ENCODE measurements at regions not wholly inside any gene's neighbourhood (a gene's known extent, or its start where the extent isn't known, plus 50 kb on each side); places are given as distances from the start of the nearest gene placed in this dataset.
"Not testable (repeated sequence)": the region's sequence is repeated elsewhere in the genome, so short reads cannot be mapped to it uniquely, and the experiment has no call there.

DNA sequence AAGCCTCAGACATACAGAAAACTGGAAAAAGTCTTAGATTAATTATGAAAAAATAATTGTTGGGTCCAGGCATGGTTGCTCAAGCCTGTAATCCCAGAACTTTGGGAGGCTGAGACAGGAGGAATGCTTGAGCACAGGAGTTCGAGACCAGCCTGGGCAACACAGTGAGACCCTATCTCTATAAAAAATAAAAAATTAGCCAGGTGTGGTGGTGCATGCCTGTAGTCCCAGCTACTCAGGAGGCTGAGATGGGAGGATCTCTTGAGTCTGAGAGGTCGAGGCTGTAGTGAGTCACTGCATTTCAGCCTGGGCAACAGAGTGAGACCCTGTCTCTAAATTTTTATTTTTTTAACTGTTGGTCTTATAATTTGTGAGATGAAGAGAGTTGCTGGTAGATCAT is 90.6 kb upstream of the HMGA2 start:
- WGBS (ENCODE audit: insufficient coverage): 100% methylated on average over 2 of the region's 2 CpGs
- H3K36me3 ChIP-seq (ENCODE audit: control insufficient read depth in 4 of 4, insufficient read depth in 4 of 4, low read length in 3 of 4); H3K27ac ChIP-seq (ENCODE audit: insufficient read depth in 1 of 2, low read depth in 1 of 2, low read length in 2 of 2, poor library complexity in 1 of 2, severe bottlenecking in 2 of 2); CTCF ChIA-PET; DNase-seq; H3K4me1 ChIP-seq (ENCODE audit: control extremely low read depth in 1 of 4, control insufficient read depth in 4 of 4, insufficient read depth in 4 of 4, low read length in 3 of 4); POLR2A ChIA-PET; H3K4me3 ChIP-seq (ENCODE audit: control insufficient read depth in 1 of 7, extremely low read depth in 1 of 7, insufficient read depth in 4 of 7, low read depth in 2 of 7, low read length in 6 of 7); H3K9me3 ChIP-seq (ENCODE audit: control extremely low read depth in 1 of 5, control insufficient read depth in 4 of 5, insufficient read depth in 2 of 5, low read depth in 1 of 5, low read length in 4 of 5): not testable (repeated sequence)
- peaks cover 5 to 36% (median 22%) of the 10 kb centered on the region in 5 experiments for H3K27me3 ChIP-seq (replicated peaks in 2 of 5; ENCODE audit: control insufficient read depth in 4 of 5, insufficient read depth in 5 of 5, low read length in 4 of 5)

GRCh38 chr12:65734226-65734625 is 90.1 kb upstream of the HMGA2 start:
- 89% methylated on average over 1 of the region's 2 CpGs for WGBS (ENCODE audit: insufficient coverage)
- H3K27ac ChIP-seq (ENCODE audit: insufficient read depth in 1 of 2, low read depth in 1 of 2, low read length in 2 of 2, poor library complexity in 1 of 2, severe bottlenecking in 2 of 2): no peak overlapping the region
- ChIA-PET POLR2A (no interaction called here), CTCF (interaction anchor here (1.0 kb wide), 1 partner anchor 27 kb away, joined by 4 read pairs; no protein-coding TSS in a partner anchor)
- peaks cover 0 to 3% (median 0%) of the 10 kb centered on the region in 5 experiments for H3K9me3 ChIP-seq (ENCODE audit: control extremely low read depth in 1 of 5, control insufficient read depth in 4 of 5, insufficient read depth in 2 of 5, low read depth in 1 of 5, low read length in 4 of 5)
- peaks cover 0 to 4% (median 3%) of the 10 kb centered on the region in 4 experiments for H3K4me1 ChIP-seq (ENCODE audit: control extremely low read depth in 1 of 4, control insufficient read depth in 4 of 4, insufficient read depth in 4 of 4, low read length in 3 of 4)
- H3K27me3 ChIP-seq (replicated peaks in 2 of 5; ENCODE audit: control insufficient read depth in 4 of 5, insufficient read depth in 5 of 5, low read length in 4 of 5): peaks cover 3 to 30% (median 17%) of the 10 kb centered on the region in 5 experiments
- DNase-seq: no peak
- no peak overlapping the region for H3K4me3 ChIP-seq (ENCODE audit: control insufficient read depth in 1 of 7, extremely low read depth in 1 of 7, insufficient read depth in 4 of 7, low read depth in 2 of 7, low read length in 6 of 7)
- no peaks in the 10 kb centered on the region for H3K36me3 ChIP-seq (ENCODE audit: control insufficient read depth in 4 of 4, insufficient read depth in 4 of 4, low read length in 3 of 4)

GRCh38 chr12:65739606-65740005 is 84.7 kb upstream of the HMGA2 start:
- Histone ChIP-seq H3K27me3 (replicated peaks in 2 of 5; ENCODE audit: control insufficient read depth in 4 of 5, insufficient read depth in 5 of 5, low read length in 4 of 5) (peaks cover 0 to 16% (median 0%) of the 10 kb centered on the region in 5 experiments), H3K4me1 (ENCODE audit: control extremely low read depth in 1 of 4, control insufficient read depth in 4 of 4, insufficient read depth in 4 of 4, low read length in 3 of 4) (peaks cover 6 to 19% (median 16%) of the 10 kb centered on the region in 4 experiments), H3K36me3 (ENCODE audit: control insufficient read depth in 4 of 4, insufficient read depth in 4 of 4, low read length in 3 of 4) (no peaks in the 10 kb centered on the region), H3K27ac (ENCODE audit: insufficient read depth in 1 of 2, low read depth in 1 of 2, low read length in 2 of 2, poor library complexity in 1 of 2, severe bottlenecking in 2 of 2) (no peak overlapping the region), H3K4me3 (ENCODE audit: control insufficient read depth in 1 of 7, extremely low read depth in 1 of 7, insufficient read depth in 4 of 7, low read depth in 2 of 7, low read length in 6 of 7) (no peak overlapping the region), H3K9me3 (ENCODE audit: control extremely low read depth in 1 of 5, control insufficient read depth in 4 of 5, insufficient read depth in 2 of 5, low read depth in 1 of 5, low read length in 4 of 5) (no peaks in the 10 kb centered on the region)
- WGBS (ENCODE audit: insufficient coverage): no CpG with 5 or more reads among the region's 4 CpGs
- ChIA-PET CTCF (interaction anchor here (1.0 kb wide), 1 partner anchor 567 kb away, joined by 3 read pairs; no protein-coding TSS in a partner anchor), POLR2A (interaction anchor here (1.0 kb wide), 1 partner anchor 8 kb away, joined by 3 read pairs; no protein-coding TSS in a partner anchor)
- DNase-seq: no peak

DNA sequence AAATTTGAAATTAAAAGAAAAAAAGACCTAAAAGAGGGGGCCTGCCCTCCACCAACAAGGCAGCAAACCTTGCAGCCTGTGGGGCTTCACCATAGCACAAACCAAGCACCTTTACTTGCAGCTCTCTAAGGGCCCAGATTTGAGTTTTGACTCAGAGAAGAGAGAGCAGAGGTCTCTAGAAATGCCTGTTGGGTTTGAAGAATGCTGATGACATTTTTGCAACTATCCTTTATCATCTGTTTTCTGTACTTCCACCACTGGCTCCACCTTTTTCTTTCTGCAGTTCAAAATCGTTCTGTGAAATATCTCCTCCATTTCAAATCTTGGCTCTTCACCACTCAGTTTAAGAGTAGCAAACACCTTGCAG is 83.8 kb upstream of the HMGA2 start:
- Histone ChIP-seq H3K4me1 (ENCODE audit: control extremely low read depth in 1 of 4, control insufficient read depth in 4 of 4, insufficient read depth in 4 of 4, low read length in 3 of 4) (peaks cover 6 to 19% (median 16%) of the 10 kb centered on the region in 4 experiments), H3K9me3 (ENCODE audit: control extremely low read depth in 1 of 5, control insufficient read depth in 4 of 5, insufficient read depth in 2 of 5, low read depth in 1 of 5, low read length in 4 of 5) (no peaks in the 10 kb centered on the region), H3K27me3 (replicated peaks in 2 of 5; ENCODE audit: control insufficient read depth in 4 of 5, insufficient read depth in 5 of 5, low read length in 4 of 5) (peaks cover 0 to 16% (median 0%) of the 10 kb centered on the region in 5 experiments), H3K27ac (ENCODE audit: insufficient read depth in 1 of 2, low read depth in 1 of 2, low read length in 2 of 2, poor library complexity in 1 of 2, severe bottlenecking in 2 of 2) (no peak overlapping the region), H3K4me3 (ENCODE audit: control insufficient read depth in 1 of 7, extremely low read depth in 1 of 7, insufficient read depth in 4 of 7, low read depth in 2 of 7, low read length in 6 of 7) (peak overlapping the region in 6 of 7 experiments; percentile 54 to 93 (median 77)), H3K36me3 (ENCODE audit: control insufficient read depth in 4 of 4, insufficient read depth in 4 of 4, low read length in 3 of 4) (no peaks in the 10 kb centered on the region)
- ChIA-PET POLR2A (no interaction called here), CTCF (interaction anchor here (1.0 kb wide), 1 partner anchor 568 kb away, joined by 3 read pairs; no protein-coding TSS in a partner anchor)
- no peak for DNase-seq
- WGBS (ENCODE audit: insufficient coverage): 0% methylated on average over 1 of the region's 1 CpG

DNA sequence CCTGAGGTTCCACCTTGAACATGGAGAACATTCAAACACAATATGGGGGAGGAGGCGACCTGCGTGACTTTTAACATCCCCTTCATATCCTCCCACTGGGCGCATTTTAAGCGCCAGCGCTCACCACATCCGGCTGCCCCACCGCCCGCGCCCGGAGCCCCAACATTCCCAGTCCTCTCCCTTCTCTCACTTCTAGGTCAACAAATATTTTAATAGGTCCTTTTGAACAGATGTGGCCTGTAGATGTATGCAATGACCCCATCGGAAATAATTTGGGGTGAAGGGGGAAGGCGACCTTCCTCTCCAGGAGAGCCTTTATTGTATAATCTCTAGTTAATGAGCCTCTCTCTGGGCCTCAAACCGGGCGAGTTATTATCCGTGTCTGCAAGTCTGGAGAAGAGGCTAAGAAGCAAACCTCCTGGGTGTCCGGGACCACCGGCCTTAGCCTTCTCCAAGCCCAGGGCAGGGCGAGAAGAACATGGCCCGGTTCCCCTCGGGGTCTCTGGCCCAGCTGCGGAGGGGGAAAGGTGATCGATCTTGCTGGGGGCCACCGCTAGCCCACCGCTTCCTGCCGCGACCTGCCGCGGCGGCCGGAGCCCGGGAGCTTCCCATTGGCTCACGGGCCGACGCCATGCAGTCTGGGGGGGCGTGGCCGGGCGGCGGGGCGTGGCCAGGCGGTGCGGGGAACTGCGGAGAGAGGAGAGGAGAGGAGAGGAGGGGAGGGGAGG is 83.2 kb upstream of the HMGA2 start:
- DNase-seq: peak; percentile 79 to 89 (median 81)
- Histone ChIP-seq H3K27me3 (replicated peaks in 2 of 5; ENCODE audit: control insufficient read depth in 4 of 5, insufficient read depth in 5 of 5, low read length in 4 of 5) (peaks cover 0 to 16% (median 0%) of the 10 kb centered on the region in 5 experiments), H3K4me3 (ENCODE audit: control insufficient read depth in 1 of 7, extremely low read depth in 1 of 7, insufficient read depth in 4 of 7, low read depth in 2 of 7, low read length in 6 of 7) (peak overlapping the region; percentile 31 to 93 (median 77)), H3K4me1 (ENCODE audit: control extremely low read depth in 1 of 4, control insufficient read depth in 4 of 4, insufficient read depth in 4 of 4, low read length in 3 of 4) (peaks cover 6 to 19% (median 16%) of the 10 kb centered on the region in 4 experiments), H3K36me3 (ENCODE audit: control insufficient read depth in 4 of 4, insufficient read depth in 4 of 4, low read length in 3 of 4) (no peaks in the 10 kb centered on the region), H3K9me3 (ENCODE audit: control extremely low read depth in 1 of 5, control insufficient read depth in 4 of 5, insufficient read depth in 2 of 5, low read depth in 1 of 5, low read length in 4 of 5) (no peaks in the 10 kb centered on the region), H3K27ac (ENCODE audit: insufficient read depth in 1 of 2, low read depth in 1 of 2, low read length in 2 of 2, poor library complexity in 1 of 2, severe bottlenecking in 2 of 2) (peak overlapping the region in 1 of 2 experiments; percentile 58)
- POLR2A ChIA-PET: interaction anchor here (0.5 kb wide), 1 partner anchor 26 kb away, joined by 3 read pairs; no protein-coding TSS in a partner anchor
- WGBS (ENCODE audit: insufficient coverage): 3% methylated on average over 11 of the region's 42 CpGs
- CTCF ChIA-PET: interaction anchor here (0.9 to 1.0 kb wide), 2 partner anchors 138 to 569 kb away, joined by 3 read pairs; no protein-coding TSS in a partner anchor

DNA sequence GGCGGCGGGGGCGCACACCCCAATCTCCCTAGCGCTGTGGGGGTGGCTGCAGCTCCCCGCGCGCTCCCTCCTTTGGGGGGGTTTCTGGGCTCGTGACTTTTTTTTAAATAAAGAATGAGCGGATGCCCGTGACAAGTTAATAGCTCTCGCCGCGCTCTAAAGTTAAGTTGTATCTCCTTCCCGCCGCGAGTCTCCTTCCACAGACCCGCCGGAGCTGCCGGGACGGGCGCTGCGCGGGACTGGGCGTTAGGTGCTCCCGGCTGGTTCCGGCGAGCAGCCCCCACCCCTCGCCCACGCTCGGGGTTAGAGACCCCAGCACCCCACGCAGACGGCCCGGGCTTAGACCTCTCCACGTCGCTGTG is 82.6 kb upstream of the HMGA2 start:
- no peak for DNase-seq
- H3K36me3 ChIP-seq (ENCODE audit: control insufficient read depth in 4 of 4, insufficient read depth in 4 of 4, low read length in 3 of 4): no peaks in the 10 kb centered on the region
- peak overlapping the region; percentile 63 to 87 (median 76) for H3K4me3 ChIP-seq (ENCODE audit: control insufficient read depth in 1 of 7, extremely low read depth in 1 of 7, insufficient read depth in 4 of 7, low read depth in 2 of 7, low read length in 6 of 7)
- peaks cover 0 to 16% (median 0%) of the 10 kb centered on the region in 5 experiments for H3K27me3 ChIP-seq (replicated peaks in 2 of 5; ENCODE audit: control insufficient read depth in 4 of 5, insufficient read depth in 5 of 5, low read length in 4 of 5)
- POLR2A ChIA-PET: interaction anchor here (0.5 kb wide), 1 partner anchor 27 kb away, joined by 3 read pairs; no protein-coding TSS in a partner anchor
- CTCF ChIA-PET: interaction anchor here (0.9 kb wide), 1 partner anchor 137 kb away, joined by 3 read pairs; no protein-coding TSS in a partner anchor
- no peaks in the 10 kb centered on the region for H3K9me3 ChIP-seq (ENCODE audit: control extremely low read depth in 1 of 5, control insufficient read depth in 4 of 5, insufficient read depth in 2 of 5, low read depth in 1 of 5, low read length in 4 of 5)
- no peak overlapping the region for H3K27ac ChIP-seq (ENCODE audit: insufficient read depth in 1 of 2, low read depth in 1 of 2, low read length in 2 of 2, poor library complexity in 1 of 2, severe bottlenecking in 2 of 2)
- WGBS (ENCODE audit: insufficient coverage): under 1% methylated on average over 30 of the region's 35 CpGs
- H3K4me1 ChIP-seq (ENCODE audit: control extremely low read depth in 1 of 4, control insufficient read depth in 4 of 4, insufficient read depth in 4 of 4, low read length in 3 of 4): peaks cover 6 to 19% (median 16%) of the 10 kb centered on the region in 4 experiments
